ENCODE measurements at regions not wholly inside any gene's neighbourhood (a gene's known extent, or its start where the extent isn't known, plus 50 kb on each side); places are given as distances from the start of the nearest gene placed in this dataset.
"Not testable (repeated sequence)": the region's sequence is repeated elsewhere in the genome, so short reads cannot be mapped to it uniquely, and the experiment has no call there.

DNA sequence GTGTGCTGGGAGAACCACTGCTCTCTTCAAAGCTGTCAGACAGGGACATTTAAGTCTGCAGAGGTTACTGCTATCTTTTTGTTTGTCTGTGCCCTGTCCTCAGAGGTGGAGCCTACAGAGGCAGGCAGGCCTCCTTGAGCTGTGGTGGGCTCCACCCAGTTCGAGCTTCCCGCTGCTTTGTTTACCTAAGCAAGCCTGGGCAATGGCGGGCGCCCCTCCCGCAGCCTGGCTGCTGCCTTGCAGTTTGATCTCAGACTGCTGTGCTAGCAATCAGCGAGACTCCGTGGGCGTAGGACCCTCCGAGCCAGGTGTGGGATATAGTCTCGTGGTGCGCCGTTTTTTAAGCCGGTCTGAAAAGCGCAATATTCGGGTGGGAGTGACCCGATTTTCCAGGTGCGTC, 164.0 kb downstream of the HRH4 start:
- not testable (repeated sequence) for DNase-seq (ENCODE audit: low read depth in 2 of 2)

DNA sequence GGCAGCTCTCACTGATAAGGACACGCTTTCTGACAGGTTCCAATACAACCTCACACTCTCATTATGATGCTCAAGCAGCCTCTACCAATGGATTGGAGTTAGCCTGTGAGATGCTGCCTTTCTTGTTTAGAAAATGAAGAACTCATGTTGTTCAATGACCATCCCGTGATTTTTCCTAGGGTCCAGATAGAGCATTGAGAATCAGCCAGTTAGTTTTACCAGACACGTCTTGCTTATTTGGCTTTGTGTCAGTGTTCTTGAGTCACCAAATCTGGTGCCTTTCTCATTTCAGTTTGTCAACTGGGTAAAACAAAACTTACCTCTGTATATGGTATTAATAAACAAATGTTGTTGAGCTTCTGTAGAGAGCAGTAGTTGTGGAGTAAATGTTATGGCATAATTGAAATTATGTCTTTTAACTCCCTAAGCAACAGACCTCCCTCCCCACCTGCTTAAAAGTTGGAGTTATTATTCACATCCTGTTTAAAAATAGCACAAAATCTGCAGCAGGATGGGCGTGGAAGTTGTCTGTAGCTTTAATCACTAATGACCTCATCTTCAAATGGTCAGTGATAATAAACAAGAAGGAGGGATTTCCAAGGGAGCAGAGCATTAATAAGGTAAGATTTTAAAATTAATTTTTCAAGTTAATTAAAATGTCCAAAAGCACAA, 167.3 kb downstream of the HRH4 start:
- peak in 1 of 2 donors; percentile 2 for DNase-seq (ENCODE audit: low read depth in 2 of 2)

DNA sequence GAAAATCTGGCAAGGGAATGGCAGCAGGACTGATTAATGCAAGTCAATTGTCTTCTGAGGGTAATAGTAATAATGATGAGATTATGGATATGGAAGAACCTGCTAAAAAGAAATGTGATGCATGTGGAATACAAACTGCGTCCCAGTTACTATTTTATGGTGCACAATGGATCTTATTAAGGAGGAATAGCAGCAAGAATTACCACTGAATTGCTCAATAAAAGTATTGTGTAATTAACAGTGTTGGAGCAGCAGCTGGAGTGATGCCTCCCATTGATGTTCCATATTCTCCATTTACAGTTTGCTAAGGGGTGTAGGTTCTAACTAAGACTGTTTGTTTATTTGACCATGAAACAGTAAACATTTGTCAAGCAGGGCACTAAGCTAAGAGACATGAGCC, 167.9 kb downstream of the HRH4 start:
- DNase-seq (ENCODE audit: low read depth in 2 of 2) = no peak

DNA sequence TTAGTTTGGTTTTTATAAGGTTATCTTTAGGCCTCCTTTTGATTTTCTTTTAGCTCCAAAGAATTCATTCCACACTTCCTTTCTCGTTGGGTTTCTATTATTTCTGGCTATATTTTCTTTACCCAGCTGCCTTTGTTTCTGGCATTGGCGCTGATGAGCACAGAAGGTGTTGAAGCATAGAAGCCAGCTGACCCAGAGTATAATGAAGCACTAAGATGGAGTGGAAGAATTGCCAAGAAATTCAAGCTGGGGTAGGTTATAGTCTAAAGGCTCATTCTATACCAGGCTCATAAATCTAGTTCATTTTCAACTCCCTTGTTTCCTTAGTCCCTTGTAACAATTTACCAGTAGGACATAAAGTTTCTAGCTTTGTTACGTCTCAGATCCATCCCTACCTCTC, 169.5 kb downstream of the HRH4 start:
- DNase-seq (ENCODE audit: low read depth in 2 of 2) = no peak

DNA sequence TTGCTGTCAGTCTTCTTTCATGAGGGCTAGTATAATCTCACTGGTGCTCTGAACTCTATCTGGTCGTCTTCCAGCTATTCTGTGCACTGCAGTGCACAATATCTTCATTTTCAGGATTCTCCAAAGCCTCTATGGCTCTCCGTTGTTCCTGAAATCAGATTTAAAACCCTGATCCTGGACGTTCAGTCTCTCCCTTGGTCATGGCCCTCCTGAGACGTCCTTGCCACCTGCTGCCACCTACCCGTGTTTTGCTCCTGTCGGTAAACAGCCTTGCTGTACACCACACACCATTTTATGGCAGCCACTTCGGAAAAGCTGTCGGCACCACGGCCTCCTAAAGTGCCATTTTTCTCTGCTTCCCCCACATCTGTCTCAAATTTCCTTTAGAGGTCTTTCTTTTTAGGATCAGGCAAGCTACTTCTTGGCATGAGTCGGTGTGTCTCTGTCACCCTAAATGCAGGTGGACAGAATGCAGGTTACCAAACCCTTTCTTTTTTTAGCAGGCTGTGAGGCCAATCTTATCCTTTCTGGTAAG, 170.0 kb downstream of the HRH4 start:
- no peak for DNase-seq (ENCODE audit: low read depth in 2 of 2)

DNA sequence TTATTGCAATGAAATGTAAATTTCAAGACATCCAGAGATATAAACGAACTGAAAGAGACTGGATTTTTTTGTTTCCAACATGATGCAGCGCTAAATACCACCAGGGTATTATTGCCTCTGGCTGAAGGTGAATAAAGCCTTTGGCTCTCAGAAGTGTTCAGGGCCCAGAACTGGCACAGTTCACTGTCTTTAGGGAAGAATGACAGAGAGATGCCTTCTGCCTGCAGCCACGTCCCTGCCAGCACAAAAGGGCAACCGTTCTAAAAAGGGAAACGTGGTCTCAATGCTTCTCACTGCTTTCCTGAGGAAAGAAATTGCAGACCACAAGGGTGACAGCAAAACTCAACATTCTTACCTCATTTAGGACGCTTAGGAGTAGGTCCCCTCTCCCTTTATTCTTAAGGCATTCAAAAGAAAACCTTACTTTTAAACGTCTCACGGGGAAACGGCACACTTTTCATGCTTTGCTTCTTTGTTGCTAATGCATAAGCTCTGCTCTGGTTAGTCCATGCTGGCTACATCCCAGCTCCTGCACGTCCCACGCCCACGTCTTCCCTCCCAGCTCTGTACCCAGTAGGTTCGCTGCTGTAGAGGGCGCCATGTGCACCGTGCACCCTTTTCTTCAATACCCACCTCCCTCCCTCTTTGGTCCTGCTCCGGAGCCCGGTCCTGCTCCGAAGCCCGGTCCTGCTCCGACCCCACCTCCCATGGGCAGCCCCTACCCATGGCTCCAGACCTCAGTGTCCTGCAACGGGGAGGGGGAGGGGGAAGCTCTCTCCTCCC, 171.0 kb downstream of the HRH4 start:
- DNase-seq (ENCODE audit: low read depth in 2 of 2) = no peak

DNA sequence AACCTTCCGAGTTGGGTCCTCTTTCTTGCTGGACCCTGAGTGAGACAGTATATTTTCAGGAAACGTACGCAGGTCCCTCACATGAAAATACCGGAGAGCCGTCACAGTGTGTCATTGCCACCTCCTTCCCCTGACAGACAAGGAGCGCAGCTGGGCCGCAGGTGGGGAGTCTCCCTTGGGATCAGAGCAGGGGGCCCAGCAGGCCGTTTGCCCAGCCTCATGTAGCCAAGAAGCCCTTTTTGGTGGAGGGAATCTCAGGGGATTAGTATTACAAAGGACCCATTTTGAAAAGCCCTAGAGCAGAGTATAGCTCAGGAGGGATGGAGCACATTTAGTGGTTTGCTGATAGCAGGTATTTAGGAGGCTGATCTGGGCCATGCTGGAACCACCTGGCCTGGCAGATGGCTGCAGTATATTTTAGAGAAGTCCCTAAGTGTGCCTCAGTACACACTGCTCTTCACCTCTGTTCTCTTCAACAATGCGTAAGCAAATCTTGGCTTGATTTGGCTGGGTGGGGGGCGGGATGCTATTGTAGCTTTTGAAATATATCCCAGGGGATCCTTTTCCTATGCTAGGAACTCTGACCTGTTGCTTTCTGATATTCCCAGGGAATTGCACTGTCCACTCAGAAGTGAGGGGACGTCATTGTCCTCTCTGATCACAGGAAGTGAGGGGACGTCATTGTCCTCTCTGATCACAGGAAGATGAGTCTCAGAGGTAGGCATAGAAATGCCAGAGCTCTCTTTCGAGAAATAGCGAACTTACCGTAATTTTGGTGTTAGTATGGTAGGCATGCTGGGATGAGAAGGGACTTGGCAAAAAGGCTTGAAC, 171.9 kb downstream of the HRH4 start:
- no peak for DNase-seq (ENCODE audit: low read depth in 2 of 2)

DNA sequence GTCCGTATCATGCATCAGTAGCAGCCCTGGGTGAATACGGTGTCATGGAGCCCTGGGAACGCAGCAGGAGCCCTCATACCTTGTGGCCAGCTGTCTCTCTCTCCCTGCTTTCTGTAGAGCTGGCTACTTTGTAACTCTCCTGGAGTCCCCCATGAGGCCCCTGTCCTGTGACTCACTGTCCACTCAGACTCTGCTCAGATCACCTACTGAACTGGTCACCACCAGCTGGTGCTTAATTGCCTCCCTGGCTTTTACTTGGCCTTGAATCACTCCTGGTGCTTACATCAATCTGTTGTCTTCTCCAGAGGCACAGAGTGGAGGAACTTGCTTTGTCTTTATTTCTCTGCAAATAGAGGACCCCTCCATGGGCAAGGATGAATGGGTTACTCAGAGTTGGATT, 172.7 kb downstream of the HRH4 start:
- no peak for DNase-seq (ENCODE audit: low read depth in 2 of 2)

DNA sequence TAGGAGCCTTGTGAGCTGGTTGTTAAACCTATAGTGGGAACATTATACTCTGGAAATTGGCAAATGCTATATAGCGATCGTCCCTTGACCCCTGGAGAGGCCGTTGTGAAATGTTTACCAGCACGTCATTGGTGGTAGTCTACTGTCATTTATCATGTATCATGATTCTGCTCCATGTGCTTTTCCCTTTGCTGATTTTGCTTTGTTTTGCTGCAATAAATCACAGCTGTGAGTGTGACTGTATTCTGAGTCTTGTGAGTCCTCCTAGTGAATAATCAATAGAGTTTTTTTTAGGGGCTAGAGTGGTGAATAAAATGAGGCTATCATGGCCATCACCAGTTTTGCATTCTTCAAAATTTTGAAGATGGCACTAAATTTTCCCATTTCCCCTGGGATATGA, 189.1 kb downstream of the HRH4 start:
- DNase-seq (ENCODE audit: low read depth in 2 of 2) = no peak

DNA sequence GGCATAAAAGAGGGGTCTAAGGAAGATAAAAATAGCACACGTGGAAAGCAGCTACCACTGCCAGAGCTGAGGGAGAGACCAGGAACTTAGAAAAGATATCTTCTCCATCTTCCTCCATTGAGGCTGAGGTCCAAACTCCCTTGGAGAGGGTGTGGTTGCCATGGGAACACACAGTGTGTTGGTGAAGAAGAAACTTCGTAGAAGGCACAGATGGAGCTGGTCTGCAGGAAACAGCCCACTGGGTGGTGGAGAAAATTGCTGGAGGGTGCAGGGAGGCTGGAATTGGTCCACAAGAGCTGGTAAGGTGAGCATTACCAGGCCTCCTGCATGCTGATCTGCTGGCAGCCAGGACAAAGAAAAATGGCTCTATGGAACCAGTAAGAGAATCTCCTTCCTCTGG, 191.0 kb downstream of the HRH4 start:
- DNase-seq (ENCODE audit: low read depth in 2 of 2) = no peak

DNA sequence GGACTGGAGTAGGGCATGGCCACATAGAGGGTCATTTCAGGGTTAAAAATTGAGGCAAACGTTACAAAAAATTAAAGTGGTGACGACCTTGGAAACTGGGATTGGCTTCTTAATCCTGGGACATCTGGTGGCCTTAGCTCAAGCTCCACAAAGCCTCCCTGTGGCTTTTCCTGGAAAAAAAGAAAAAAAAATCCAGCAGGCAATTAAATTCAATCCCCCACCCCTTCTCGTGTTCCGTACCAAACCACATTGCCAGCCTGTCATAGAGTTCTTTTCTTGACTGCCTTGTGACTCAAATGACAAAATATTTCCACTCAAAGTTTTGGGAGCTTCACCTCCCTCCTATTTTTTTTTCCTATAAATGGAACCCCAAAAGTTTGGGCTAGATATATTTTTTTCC, 195.6 kb downstream of the HRH4 start:
- no peak for DNase-seq (ENCODE audit: low read depth in 2 of 2)

DNA sequence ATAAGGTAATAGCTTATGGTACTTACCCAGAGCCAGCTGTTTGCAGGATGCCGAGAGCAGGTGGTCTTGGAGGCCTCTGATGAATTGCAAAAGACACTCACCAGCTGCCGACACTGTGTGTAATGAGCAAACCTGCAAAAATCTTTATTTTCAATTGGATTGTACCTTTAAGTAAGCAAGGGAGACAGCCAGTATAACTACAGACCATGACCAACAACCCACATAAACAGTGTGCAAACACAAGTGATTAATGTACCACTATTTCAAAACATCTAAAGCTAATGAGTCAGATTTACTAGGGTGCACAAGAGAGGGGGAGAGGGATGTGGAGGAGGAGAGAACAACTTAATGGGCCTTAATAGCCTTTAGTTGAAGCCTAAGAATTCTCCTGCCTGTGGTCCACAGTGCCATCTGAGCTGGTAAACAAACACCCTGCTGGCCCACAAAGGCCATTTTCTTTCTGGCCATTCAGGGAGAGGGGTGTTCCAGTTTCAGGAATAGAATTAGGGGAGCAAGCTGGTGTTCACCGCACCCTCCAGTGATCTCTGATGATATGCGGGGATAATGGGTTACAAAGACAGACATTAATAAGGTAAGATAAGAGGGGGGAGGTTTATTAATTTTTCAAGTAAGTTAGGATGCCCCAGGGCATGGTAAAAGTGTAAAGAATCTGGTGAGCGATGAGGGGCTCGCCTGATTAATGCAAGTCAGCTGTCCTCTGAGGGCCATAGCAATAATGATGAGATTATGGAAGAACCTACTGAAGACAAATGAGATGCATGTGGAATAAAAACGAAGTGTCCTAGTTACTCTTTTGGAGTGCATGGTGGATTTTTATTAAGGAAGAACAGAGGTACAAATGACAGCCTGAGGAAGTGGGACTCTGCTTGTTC, 196.4 kb downstream of the HRH4 start:
- no peak for DNase-seq (ENCODE audit: low read depth in 2 of 2)

DNA sequence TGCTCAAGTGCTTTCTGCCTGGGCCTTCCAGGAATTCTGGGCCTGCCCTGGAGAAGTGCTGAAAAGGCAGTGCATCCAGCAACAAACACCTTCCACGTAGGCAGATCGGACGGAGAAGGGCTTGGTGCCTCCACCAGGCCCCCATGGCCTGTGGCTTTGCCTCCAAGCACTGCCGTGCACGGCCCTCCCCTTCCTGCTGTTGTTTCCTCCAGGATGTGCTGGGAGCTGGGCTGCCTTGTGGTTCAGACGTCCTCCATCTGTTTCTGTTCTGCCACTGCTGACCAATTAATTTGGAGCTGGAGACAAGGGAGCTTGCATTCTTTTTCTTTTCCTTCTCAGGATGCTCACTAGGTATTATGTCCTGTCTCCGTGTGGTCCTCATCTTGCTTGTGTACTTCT, 197.0 kb downstream of the HRH4 start:
- peak; percentile 3 to 6 for DNase-seq (ENCODE audit: low read depth in 2 of 2)

DNA sequence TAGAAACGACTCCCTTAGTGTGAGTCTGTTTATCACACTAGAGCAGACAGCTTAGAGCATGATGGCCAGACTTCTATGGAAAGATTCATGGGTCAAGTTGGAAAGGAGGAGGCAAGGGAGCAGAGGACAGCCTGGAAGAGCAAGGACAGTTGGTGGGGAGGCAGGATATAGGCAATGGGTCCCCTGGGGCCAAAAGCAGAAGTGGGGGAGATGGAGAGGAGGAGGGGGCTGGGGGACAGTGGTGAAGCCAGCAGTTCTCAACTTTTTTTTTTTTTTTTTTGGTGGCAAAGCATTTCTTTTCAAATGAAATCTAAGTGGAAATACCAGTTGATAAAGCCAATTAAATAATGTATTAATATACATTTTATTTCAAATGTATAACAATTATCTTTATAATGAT, 197.9 kb downstream of the HRH4 start:
- no peak for DNase-seq (ENCODE audit: low read depth in 2 of 2)

DNA sequence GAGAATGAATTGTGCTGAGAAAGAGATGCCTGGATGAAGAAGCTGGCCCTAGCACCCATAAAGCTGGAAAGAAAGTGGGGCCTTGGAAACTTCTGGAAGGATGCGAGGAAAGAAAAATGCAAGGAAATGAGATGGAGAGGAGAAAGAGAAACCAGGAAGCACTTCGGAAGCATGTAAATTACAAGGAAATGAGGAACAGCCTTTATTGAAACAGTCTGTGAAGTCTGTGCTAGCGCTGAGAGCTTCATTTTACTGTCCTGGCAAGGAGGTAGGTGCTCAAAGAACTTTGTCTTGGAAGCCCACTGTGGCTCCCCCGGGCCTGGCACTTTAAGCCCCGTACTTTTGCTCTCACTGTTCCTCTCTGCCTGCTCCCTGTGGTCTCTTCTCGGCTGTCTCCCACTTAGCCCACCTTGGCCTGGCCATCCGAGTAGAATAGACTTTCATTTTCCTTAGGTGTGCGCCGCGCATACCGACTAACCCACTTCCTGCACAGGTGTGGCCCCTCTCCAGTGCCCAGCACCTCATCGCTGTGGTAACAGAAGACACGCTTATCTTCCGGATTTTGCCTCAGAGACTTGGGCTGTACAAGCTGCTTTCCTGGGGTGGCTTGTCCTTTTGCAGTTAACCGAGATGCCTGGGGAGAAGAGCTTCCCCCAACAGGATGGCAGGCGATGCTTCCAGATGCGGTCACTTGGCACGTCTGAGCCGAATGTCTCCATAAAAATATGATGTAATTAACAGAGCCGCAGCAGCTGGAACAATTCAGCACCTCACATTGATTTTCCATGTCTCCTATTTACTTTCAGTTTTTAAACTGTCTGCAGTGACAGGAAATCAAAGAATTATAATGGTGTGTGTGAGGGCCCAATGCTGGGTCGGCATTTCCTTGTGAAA, 199.6 kb downstream of the HRH4 start:
- DNase-seq (ENCODE audit: low read depth in 2 of 2) = peak; percentile 26 to 39

DNA sequence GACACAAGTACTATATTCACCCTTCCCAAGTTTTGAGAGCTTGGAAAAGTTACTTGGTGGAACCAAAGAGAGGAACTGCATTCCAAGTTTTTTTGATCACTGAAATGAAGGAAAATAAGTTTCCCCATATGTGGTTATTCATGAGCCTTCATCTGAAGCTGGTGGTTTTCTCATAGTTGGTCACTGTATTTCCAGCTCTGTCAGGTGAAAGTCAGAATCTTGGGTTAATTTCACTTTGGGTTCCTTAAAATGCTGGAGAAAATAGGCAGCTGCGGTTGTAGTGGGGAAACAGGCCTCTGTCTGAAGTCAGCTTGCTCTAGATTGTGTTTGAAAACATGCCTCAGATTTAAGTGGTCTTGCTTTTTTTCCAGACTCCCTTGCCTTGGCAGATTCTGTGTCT, 200.5 kb downstream of the HRH4 start:
- no peak for DNase-seq (ENCODE audit: low read depth in 2 of 2)

DNA sequence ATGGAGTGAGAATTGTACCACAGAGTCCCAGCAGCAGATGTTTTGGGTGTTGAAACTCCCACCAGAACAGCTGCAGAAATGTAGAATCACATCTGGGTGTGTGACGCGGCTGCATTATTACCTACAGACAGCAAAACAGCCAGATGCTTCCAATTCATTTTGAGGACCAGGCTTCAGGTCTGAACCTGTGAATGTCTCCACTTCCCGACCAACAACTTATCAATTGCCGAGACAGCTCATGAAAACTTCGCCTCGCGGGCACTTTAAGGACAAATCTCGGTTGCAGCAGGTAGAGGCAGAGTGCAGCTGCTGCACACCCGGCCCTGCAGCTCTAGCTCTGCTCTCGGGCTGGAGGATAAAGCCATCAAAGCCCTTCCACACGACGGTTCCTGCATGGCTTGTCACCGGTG, 202.0 kb downstream of the HRH4 start:
- no peak for DNase-seq (ENCODE audit: low read depth in 2 of 2)

DNA sequence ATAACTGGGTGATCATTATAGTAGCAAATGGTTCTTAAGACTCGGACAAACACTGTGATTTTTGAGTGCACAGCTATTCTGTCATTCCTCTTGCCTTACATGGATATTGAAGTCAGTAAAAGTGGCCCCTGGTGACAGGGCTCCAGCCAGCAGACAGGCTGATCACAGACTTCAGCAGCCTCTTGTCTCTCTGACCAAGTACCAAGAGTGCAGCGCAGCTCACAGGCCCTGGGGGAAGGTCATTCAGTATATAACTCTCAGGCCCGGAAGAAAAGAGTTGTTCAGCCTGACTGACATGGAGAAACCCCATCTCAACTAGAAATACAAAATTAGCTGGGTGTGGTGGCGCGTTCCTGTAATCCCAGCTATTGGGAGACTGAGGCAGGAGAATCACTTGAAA, 202.6 kb downstream of the HRH4 start:
- DNase-seq (ENCODE audit: low read depth in 2 of 2) = no peak

DNA sequence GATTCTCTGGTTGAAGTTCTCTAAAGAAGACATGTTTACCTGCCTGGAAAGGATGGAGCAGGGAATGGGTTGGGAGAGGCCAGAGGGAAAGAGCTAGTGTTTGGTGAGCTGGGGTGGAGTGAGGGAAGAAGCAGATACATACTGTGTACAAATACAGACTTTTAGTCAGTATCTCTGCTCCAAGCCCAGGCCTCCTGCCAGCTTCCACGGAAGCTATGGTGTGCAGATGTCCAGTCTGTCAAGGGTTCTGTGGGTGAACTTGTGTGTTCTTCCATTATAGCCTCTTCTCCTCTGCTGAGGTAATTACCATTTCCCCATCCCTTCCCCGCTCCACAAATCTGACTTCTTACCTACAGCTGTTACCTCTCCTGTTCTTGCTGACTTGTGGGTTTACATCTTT, 208.6 kb downstream of the HRH4 start:
- no peak for DNase-seq (ENCODE audit: low read depth in 2 of 2)

DNA sequence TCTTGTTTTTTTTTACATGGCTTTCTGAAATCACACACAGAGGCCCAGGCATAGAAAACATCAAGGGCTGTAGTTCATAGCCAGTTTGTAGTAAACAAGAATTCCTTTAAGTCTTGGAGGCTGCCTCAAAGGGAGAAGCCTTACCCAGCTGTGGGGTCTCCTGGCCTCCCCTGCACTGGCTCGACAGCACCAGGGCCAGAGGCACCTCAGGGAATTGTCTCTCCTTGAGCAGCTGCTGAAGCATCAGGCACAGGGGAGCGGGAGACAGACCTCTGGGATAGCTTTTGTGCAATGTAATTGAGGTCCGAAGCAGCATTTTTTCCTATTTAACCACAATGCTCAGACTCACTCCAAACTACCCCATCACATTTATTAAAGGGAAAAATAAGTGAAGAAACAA, 209.1 kb downstream of the HRH4 start:
- no peak for DNase-seq (ENCODE audit: low read depth in 2 of 2)

Measured in lung microvascular endothelial cell (primary cell).